Type B pancreatic cell (in vitro differentiated cells): ENCODE measurements at regions not wholly inside any gene's neighbourhood (a gene's known extent, or its start where the extent isn't known, plus 50 kb on each side); places are given as distances from the start of the nearest gene placed in this dataset.

Experiments used
- DNase-seq: peaks from one replicate; pipeline ENCODE4 v3.0.0; 2021; ENCODE audit warnings: mixed read lengths; ENCODE audit not compliant: unreplicated experiment; ENCODE audit errors: extremely low spot score
- H3K27ac Mint-ChIP-seq: 2 replicates; pipeline ENCODE4 v1.8.0; 2021; ENCODE audit warnings: mild to moderate bottlenecking, mixed read lengths
- H3K27me3 Mint-ChIP-seq: 2 replicates; pipeline ENCODE4 v1.8.0; 2021; ENCODE audit warnings: mixed read lengths
- H3K36me3 Mint-ChIP-seq: 2 replicates; pipeline ENCODE4 v1.8.0; 2021; ENCODE audit warnings: mixed read lengths
- H3K4me1 Mint-ChIP-seq: one replicate; pipeline ENCODE4 v1.8.0; 2021; ENCODE audit warnings: mixed read lengths; ENCODE audit not compliant: unreplicated experiment
- H3K4me3 Mint-ChIP-seq: 2 replicates; pipeline ENCODE4 v1.8.0; 2021; ENCODE audit warnings: mild to moderate bottlenecking, mixed read lengths
- H3K9me3 Mint-ChIP-seq: 2 replicates; pipeline ENCODE4 v1.8.0; 2021; ENCODE audit warnings: mixed read lengths
- TF ChIP-seq, protein P1 (sequence below): fragments of 200-600 bp; sonication (generic); conservative IDR thresholded peaks from 2 replicates; pipeline ENCODE4 v1.5.0; 2021; ENCODE audit warnings: antibody characterized with exemption, mild to moderate bottlenecking

DNA sequence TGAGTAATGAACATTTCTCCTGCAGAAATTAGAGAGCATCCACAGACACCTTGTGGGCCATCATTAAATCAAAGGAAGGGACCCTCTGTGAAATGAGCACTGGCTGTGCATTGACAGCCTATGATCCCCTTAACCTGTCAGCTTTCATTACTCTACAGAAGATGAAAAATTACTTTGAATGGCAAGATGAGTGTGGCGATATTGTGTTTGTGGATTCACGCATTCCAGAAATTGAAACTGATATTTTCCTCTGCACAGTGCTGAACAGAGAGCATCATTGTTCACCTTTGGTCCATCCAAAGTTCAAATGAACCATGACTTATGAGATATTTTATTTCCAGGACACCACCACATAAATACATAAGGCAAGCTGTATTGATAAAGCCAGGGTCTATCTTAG is 374.8 kb upstream of the ANXA10 start:
- TF ChIP-seq, protein P1, sequence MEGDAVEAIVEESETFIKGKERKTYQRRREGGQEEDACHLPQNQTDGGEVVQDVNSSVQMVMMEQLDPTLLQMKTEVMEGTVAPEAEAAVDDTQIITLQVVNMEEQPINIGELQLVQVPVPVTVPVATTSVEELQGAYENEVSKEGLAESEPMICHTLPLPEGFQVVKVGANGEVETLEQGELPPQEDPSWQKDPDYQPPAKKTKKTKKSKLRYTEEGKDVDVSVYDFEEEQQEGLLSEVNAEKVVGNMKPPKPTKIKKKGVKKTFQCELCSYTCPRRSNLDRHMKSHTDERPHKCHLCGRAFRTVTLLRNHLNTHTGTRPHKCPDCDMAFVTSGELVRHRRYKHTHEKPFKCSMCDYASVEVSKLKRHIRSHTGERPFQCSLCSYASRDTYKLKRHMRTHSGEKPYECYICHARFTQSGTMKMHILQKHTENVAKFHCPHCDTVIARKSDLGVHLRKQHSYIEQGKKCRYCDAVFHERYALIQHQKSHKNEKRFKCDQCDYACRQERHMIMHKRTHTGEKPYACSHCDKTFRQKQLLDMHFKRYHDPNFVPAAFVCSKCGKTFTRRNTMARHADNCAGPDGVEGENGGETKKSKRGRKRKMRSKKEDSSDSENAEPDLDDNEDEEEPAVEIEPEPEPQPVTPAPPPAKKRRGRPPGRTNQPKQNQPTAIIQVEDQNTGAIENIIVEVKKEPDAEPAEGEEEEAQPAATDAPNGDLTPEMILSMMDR, result no peak
- no peak for DNase-seq
- no peaks in the 10 kb centered on the region for H3K36me3 Mint-ChIP-seq
- H3K27me3 Mint-ChIP-seq, result no peaks in the 10 kb centered on the region
- H3K9me3 Mint-ChIP-seq, result no peaks in the 10 kb centered on the region
- H3K4me1 Mint-ChIP-seq, result peaks cover 2% of the 10 kb centered on the region
- H3K4me3 Mint-ChIP-seq, result no peak overlapping the region
- no peak overlapping the region for H3K27ac Mint-ChIP-seq

DNA sequence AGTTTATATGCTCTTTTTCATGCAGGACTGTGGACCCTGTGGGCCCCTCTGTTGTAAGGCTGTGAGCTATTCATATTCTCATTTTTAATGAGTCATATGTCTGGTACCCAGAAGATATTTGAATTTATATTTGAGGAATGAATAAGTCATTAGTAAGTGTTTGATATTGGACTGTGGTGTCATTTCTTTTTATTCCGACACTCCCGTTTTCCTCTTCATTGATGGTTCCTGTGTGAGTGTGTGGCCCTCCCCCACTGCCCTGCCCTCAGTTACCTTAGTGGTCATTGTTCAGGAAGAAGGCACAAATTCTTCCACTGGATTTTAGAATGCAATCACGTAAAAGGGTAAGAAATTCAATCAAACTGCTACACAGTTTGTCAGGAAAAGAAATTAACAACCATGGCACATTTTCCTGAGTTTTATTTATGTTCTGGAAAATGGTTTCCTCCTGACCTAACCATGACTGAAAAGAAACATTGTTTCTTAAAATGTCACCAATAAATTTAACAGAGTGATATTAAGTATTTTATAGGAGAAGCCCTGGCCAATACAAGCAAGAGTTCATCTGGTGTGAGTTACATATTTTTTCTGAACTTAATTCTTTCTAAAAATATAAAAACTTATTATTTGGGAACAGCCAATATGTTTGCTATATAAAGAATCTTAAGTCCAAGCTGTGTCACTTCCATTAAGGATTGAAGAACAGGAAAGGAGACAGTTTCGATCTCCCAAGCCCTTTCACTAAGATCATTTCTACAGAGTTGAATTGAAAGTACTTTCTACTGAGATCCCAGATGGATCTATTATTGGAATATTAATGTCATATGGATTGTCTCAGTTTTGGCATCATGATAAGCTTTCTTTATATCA is 370.5 kb upstream of the ANXA10 start:
- no peak for DNase-seq
- Mint-ChIP-seq H3K27me3 (no peaks in the 10 kb centered on the region), H3K9me3 (no peaks in the 10 kb centered on the region), H3K4me1 (peaks cover 10% of the 10 kb centered on the region), H3K27ac (no peak overlapping the region), H3K36me3 (no peaks in the 10 kb centered on the region), H3K4me3 (no peak overlapping the region)
- TF ChIP-seq, protein P1, result no peak

DNA sequence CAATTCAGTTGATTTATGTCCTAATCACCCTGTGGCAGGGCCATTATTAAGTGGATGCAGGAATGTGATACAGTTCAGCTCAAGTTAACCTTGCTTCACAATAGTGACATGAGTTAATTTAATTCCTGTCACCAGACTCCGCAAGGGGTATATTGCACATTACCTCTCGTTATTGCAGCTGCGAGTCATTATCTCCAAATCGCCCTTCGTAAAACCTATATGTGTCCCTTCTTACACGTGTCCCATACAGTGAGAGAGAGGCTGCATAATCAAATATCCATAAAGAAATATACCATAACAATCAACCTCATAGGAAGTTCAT is 369.9 kb upstream of the ANXA10 start:
- no peak for DNase-seq
- TF ChIP-seq, protein P1, result no peak
- Mint-ChIP-seq H3K27me3 (no peaks in the 10 kb centered on the region), H3K4me3 (no peak overlapping the region), H3K27ac (no peak overlapping the region), H3K4me1 (peaks cover 10% of the 10 kb centered on the region), H3K36me3 (no peaks in the 10 kb centered on the region), H3K9me3 (no peaks in the 10 kb centered on the region)

DNA sequence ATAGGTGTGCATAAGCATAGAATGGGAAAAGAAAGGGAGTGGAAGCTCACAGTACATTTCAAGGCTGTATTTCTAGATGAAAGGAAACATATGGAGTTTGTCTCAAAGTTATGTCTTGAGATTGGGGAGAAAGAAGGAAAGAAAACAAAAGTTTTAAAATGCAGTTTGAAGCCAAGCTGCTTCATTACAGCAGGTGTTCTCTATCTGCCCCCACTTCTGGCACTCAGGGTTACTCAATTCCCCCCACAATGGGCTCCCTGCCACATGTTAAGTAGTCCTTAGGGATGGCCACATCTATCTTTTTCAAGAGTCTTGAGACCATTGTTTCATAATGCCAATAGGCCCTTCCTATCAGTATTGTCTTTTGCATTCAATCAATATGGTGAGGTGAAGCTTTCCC is 367.4 kb upstream of the ANXA10 start:
- Mint-ChIP-seq H3K9me3 (peaks cover under 1% of the 10 kb centered on the region), H3K27me3 (no peaks in the 10 kb centered on the region), H3K4me3 (no peak overlapping the region), H3K27ac (no peak overlapping the region), H3K4me1 (peaks cover 10% of the 10 kb centered on the region), H3K36me3 (no peaks in the 10 kb centered on the region)
- no peak for DNase-seq
- TF ChIP-seq, protein P1, result no peak

DNA sequence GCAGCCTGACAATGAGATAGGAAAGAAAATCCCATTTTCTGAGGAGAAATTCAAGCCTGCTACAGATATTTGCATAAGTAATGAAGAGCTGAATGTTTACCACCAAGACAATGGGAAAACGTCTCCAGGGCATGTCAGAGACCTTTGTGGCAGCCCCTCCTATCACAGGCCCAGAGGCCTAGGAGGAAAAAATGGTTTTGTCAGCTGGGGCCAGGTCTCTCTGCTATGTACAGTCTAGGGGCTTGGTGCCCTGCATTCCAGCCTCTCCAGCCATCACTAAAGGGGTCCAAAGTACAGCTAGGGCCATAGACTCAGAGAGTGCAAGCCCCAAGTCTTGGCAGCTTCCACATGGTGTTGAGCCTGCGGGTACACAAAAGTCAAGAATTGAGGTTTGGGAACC is 361.6 kb upstream of the ANXA10 start:
- Mint-ChIP-seq H3K9me3 (peaks cover 7% of the 10 kb centered on the region), H3K4me3 (no peak overlapping the region), H3K27me3 (no peaks in the 10 kb centered on the region), H3K36me3 (no peaks in the 10 kb centered on the region), H3K4me1 (no peaks in the 10 kb centered on the region), H3K27ac (no peak overlapping the region)
- DNase-seq, result no peak
- TF ChIP-seq, protein P1, result no peak
